Astrocyte (in vitro differentiated cells and primary cell): ENCODE measurements at regions not wholly inside any gene's neighbourhood (a gene's known extent, or its start where the extent isn't known, plus 50 kb on each side); places are given as distances from the start of the nearest gene placed in this dataset.
A peak's percentile ranks its signal among the peaks of the same experiment; 100 is the strongest.
"Not testable (repeated sequence)": the region's sequence is repeated elsewhere in the genome, so short reads cannot be mapped to it uniquely, and the experiment has no call there.

Experiments used
- DNase-seq: peaks from one replicate; pipeline ENCODE4 v3.0.0-alpha.2; 2010; ENCODE audit warnings: low read depth
- FAIRE-seq: peaks from 2 replicates; lab custom pipeline; 2011; peaks lifted over from hg19 to GRCh38; lab: Jason Lieb, UNC
- H2AFZ ChIP-seq: 2 replicates; pipeline ENCODE4 v1.6.0; 2012; ENCODE audit warnings: low read depth, low read length, inconsistent platforms
- H3K27ac ChIP-seq: 2 replicates; pipeline ENCODE4 v1.5.1; 2011; ENCODE audit warnings: low read depth, low read length, inconsistent platforms
- H3K27me3 ChIP-seq: 2 replicates; pipeline ENCODE4 v1.6.0; 2011; ENCODE audit warnings: low read length, inconsistent platforms; ENCODE audit not compliant: insufficient read depth
- H3K36me3 ChIP-seq: 2 replicates; pipeline ENCODE4 v1.5.1; 2011; ENCODE audit warnings: low read length, inconsistent platforms; ENCODE audit not compliant: insufficient read depth
- H3K4me1 ChIP-seq: 2 replicates; pipeline ENCODE4 v1.5.1; 2011; ENCODE audit warnings: low read length, inconsistent platforms; ENCODE audit not compliant: insufficient read depth
- H3K4me2 ChIP-seq: 2 replicates; pipeline ENCODE4 v1.6.0; 2012; ENCODE audit warnings: low read length, inconsistent platforms
- H3K4me3 ChIP-seq: 2 replicates; pipeline ENCODE4 v1.5.1; 2011; ENCODE audit warnings: low read depth, mild to moderate bottlenecking, low read length, inconsistent platforms; ENCODE audit not compliant: insufficient read depth
- H3K79me2 ChIP-seq: 2 replicates; pipeline ENCODE4 v1.6.0; 2012; ENCODE audit warnings: mild to moderate bottlenecking, low read length, inconsistent platforms; ENCODE audit not compliant: insufficient read depth
- H3K9ac ChIP-seq: 2 replicates; pipeline ENCODE4 v1.6.0; 2012; ENCODE audit warnings: mild to moderate bottlenecking, low read length, inconsistent platforms
- H3K9me3 ChIP-seq: 2 replicates; pipeline ENCODE4 v1.5.1; 2012; ENCODE audit warnings: low read depth, mild to moderate bottlenecking, low read length, inconsistent platforms; ENCODE audit not compliant: insufficient read depth
- H4K20me1 ChIP-seq: 2 replicates; pipeline ENCODE4 v1.6.0; 2012; ENCODE audit warnings: low read length, inconsistent platforms; ENCODE audit not compliant: insufficient read depth
- H3K27ac Mint-ChIP-seq: one replicate; pipeline ENCODE4 v1.8.0; 2021; ENCODE audit warnings: mild to moderate bottlenecking, mixed read lengths; ENCODE audit not compliant: unreplicated experiment
- H3K27me3 Mint-ChIP-seq: one replicate; pipeline ENCODE4 v1.8.0; 2021; ENCODE audit warnings: low read depth, mixed read lengths; ENCODE audit not compliant: unreplicated experiment
- H3K36me3 Mint-ChIP-seq: one replicate; pipeline ENCODE4 v1.8.0; 2021; ENCODE audit warnings: low read depth, mixed read lengths; ENCODE audit not compliant: unreplicated experiment
- H3K4me1 Mint-ChIP-seq: one replicate; pipeline ENCODE4 v1.8.0; 2021; ENCODE audit warnings: low read depth, mixed read lengths; ENCODE audit not compliant: unreplicated experiment
- H3K4me3 Mint-ChIP-seq: one replicate; pipeline ENCODE4 v1.8.0; 2021; ENCODE audit warnings: mild to moderate bottlenecking, moderate library complexity, mixed read lengths; ENCODE audit not compliant: unreplicated experiment
- H3K9me3 Mint-ChIP-seq: one replicate; pipeline ENCODE4 v1.8.0; 2021; ENCODE audit warnings: mild to moderate bottlenecking, mixed read lengths; ENCODE audit not compliant: unreplicated experiment
- CTCF ChIP-seq: IDR thresholded peaks from 2 replicates; pipeline ENCODE4 v1.5.1; 2011; ENCODE audit warnings: low read depth, mild to moderate bottlenecking, inconsistent platforms, low read length, moderate library complexity; ENCODE audit not compliant: insufficient read depth
- EZH2 ChIP-seq: IDR thresholded peaks from 2 replicates; pipeline ENCODE4 v1.6.1; 2012; ENCODE audit warnings: mild to moderate bottlenecking, low read length, inconsistent platforms; ENCODE audit not compliant: insufficient read depth

GRCh38 chr2:131658769-131659131 is 131.1 kb downstream of the CCDC74A start:
- Histone ChIP-seq H2AFZ (no peak overlapping the region), H3K27me3 (no peaks in the 10 kb centered on the region), H3K9ac (no peak overlapping the region), H3K27ac (no peak overlapping the region), H3K9me3 (no peaks in the 10 kb centered on the region), H3K4me1 (peaks cover 5% of the 10 kb centered on the region), H3K4me3 (no peak overlapping the region), H3K79me2 (no peaks in the 10 kb centered on the region), H3K4me2 (no peak overlapping the region), H4K20me1 (no peaks in the 10 kb centered on the region), H3K36me3 (no peaks in the 10 kb centered on the region)
- FAIRE-seq (no peak), DNase-seq (no peak)
- TF ChIP-seq CTCF (no peak), EZH2 (no peak)
- Mint-ChIP-seq H3K36me3 (no peaks in the 10 kb centered on the region), H3K27ac (no peak overlapping the region), H3K4me1 (peaks cover 14% of the 10 kb centered on the region), H3K27me3 (peaks cover 6% of the 10 kb centered on the region), H3K9me3 (no peaks in the 10 kb centered on the region), H3K4me3 (no peak overlapping the region)

GRCh38 chr2:131659168-131659572 is 131.5 kb downstream of the CCDC74A start:
- Histone ChIP-seq H3K27ac (no peak overlapping the region), H3K4me2 (no peak overlapping the region), H3K79me2 (no peaks in the 10 kb centered on the region), H4K20me1 (no peaks in the 10 kb centered on the region), H3K4me3 (no peak overlapping the region), H3K9me3 (no peaks in the 10 kb centered on the region), H3K36me3 (no peaks in the 10 kb centered on the region), H3K4me1 (peaks cover 5% of the 10 kb centered on the region), H3K9ac (no peak overlapping the region), H3K27me3 (no peaks in the 10 kb centered on the region), H2AFZ (no peak overlapping the region)
- Mint-ChIP-seq H3K4me3 (no peak overlapping the region), H3K27me3 (peaks cover 6% of the 10 kb centered on the region), H3K36me3 (no peaks in the 10 kb centered on the region), H3K4me1 (peaks cover 14% of the 10 kb centered on the region), H3K9me3 (no peaks in the 10 kb centered on the region), H3K27ac (no peak overlapping the region)
- FAIRE-seq: no peak
- TF ChIP-seq EZH2 (no peak), CTCF (no peak)
- DNase-seq: peak; percentile 50

GRCh38 chr2:131661101-131661782 is 133.6 kb downstream of the CCDC74A start:
- H3K27me3 Mint-ChIP-seq, H3K9ac ChIP-seq: not testable (repeated sequence)

GRCh38 chr2:131661884-131662535 is 134.3 kb downstream of the CCDC74A start:
- not testable (repeated sequence) for H3K9me3 Mint-ChIP-seq, H3K4me2 ChIP-seq, H3K27me3 Mint-ChIP-seq, H3K9me3 ChIP-seq, H3K9ac ChIP-seq, H3K79me2 ChIP-seq, H3K36me3 ChIP-seq, H3K27me3 ChIP-seq, FAIRE-seq, H4K20me1 ChIP-seq, H3K36me3 Mint-ChIP-seq, H3K4me1 ChIP-seq, H3K4me3 ChIP-seq, H3K4me3 Mint-ChIP-seq, H3K27ac ChIP-seq, H2AFZ ChIP-seq
- DNase-seq: peak; percentile 69
- H3K27ac Mint-ChIP-seq: peak overlapping the region; percentile 55
- peaks cover 17% of the 10 kb centered on the region for H3K4me1 Mint-ChIP-seq

More at GRCh38 chr2:131661101-131661782, 133.6 kb downstream of the CCDC74A start:
- not testable (repeated sequence) for DNase-seq, H3K9me3 Mint-ChIP-seq, H3K79me2 ChIP-seq, H2AFZ ChIP-seq, H3K27me3 ChIP-seq, H3K4me1 ChIP-seq, H3K36me3 ChIP-seq, H4K20me1 ChIP-seq, H3K27ac ChIP-seq, H3K4me3 ChIP-seq, H3K4me3 Mint-ChIP-seq, FAIRE-seq, H3K4me2 ChIP-seq, H3K36me3 Mint-ChIP-seq, H3K9me3 ChIP-seq
- peaks cover 17% of the 10 kb centered on the region for H3K4me1 Mint-ChIP-seq
- peak overlapping the region; percentile 4 for H3K27ac Mint-ChIP-seq
